Vagina (tissue), 2 donors: ENCODE measurements at regions not wholly inside any gene's neighbourhood (a gene's known extent, or its start where the extent isn't known, plus 50 kb on each side); places are given as distances from the start of the nearest gene placed in this dataset.

ENCODE experiments used
- CTCF ChIP-seq, 3 experiments: fragments of 450-650 bp in 2 of 3; fragments of 200-600 bp in 1 of 3; sonication (generic) in 1 of 3; IDR thresholded peaks; one replicate each; pipeline ENCODE4 v1.5.1; 2017 to 2019; ENCODE audit warnings: antibody characterized with exemption in 3 of 3, mild to moderate bottlenecking in 2 of 3, moderate library complexity in 2 of 3
- POLR2A ChIP-seq, 2 donors: fragments of 450-650 bp; IDR thresholded peaks; one replicate each; pipeline ENCODE4 v1.6.1; 2017; ENCODE audit warnings: antibody characterized with exemption in 2 of 2, mild to moderate bottlenecking in 2 of 2, moderate library complexity in 2 of 2

- TF ChIP-seq POLR2A (IDR thresholded peaks at IDR 0.05) (no peak), CTCF (IDR thresholded peaks at IDR 0.05) (no peak)
Observed at GRCh38 chr2:47297767-47298425, 71.2 kb upstream of the EPCAM start.
